ENCODE measurements at regions not wholly inside any gene's neighbourhood (a gene's known extent, or its start where the extent isn't known, plus 50 kb on each side); places are given as distances from the start of the nearest gene placed in this dataset.

GRCh38 chr14:99011385-99011784, 260.6 kb downstream of the BCL11B start (continued):
- TF ChIP-seq ZBTB33 (IDR thresholded peaks at IDR 0.05; ENCODE audit: borderline replicate concordance, low read depth): no peak
- TF ChIP-seq TAF1 (IDR thresholded peaks at IDR 0.05; ENCODE audit: borderline replicate concordance, low read depth, low read length): no peak
- no peak for TF ChIP-seq RCOR1 (IDR thresholded peaks at IDR 0.05; ENCODE audit: low read length)
- no peak for TF ChIP-seq MAX (IDR thresholded peaks at IDR 0.05; ENCODE audit: low read depth)
- TF ChIP-seq USF1 (IDR thresholded peaks at IDR 0.05; ENCODE audit: borderline replicate concordance, low read depth): no peak
- no peak for TF ChIP-seq NRF1 (IDR thresholded peaks at IDR 0.05; ENCODE audit: low read depth, low read length)
- no peak for TF ChIP-seq ELF1 (IDR thresholded peaks at IDR 0.05)
- no peak for TF ChIP-seq TEAD4 (IDR thresholded peaks at IDR 0.05; ENCODE audit: borderline replicate concordance, insufficient read depth)
- TF ChIP-seq IRF3 (IDR thresholded peaks at IDR 0.05; ENCODE audit: low read depth, low read length): no peak

GRCh38 chr14:99012703-99013102, 259.3 kb downstream of the BCL11B start:
- Histone ChIP-seq H3K27ac (ENCODE audit: low read depth in 2 of 2, low read length in 1 of 2) (no peak overlapping the region), H3F3A (replicated peaks; ENCODE audit: insufficient read depth) (no peaks in the 10 kb centered on the region), H3K27me3 (ENCODE audit: insufficient read depth) (peaks cover 61% of the 10 kb centered on the region), H4K20me1 (ENCODE audit: insufficient read depth) (no peaks in the 10 kb centered on the region), H3K36me3 (replicated peaks in 1 of 2; ENCODE audit: control insufficient read depth in 1 of 2, insufficient read depth in 2 of 2, low read length in 1 of 2) (no peaks in the 10 kb centered on the region), H3K79me2 (ENCODE audit: insufficient read depth) (no peaks in the 10 kb centered on the region), H2AFZ (ENCODE audit: low read depth) (no peak overlapping the region), H3K4me3 (ENCODE audit: low read depth in 2 of 2, low read length in 1 of 2) (no peak overlapping the region), H3K9ac (no peak overlapping the region), H3K4me1 (ENCODE audit: control insufficient read depth in 1 of 2, insufficient read depth in 2 of 2, low read depth in 1 of 2, low read length in 1 of 2) (no peaks in the 10 kb centered on the region), H3K9me3 (no peaks in the 10 kb centered on the region), H3K9me2 (no peaks in the 10 kb centered on the region), H3K4me2 (no peak overlapping the region)
- CTCF ChIA-PET: no interaction called here
- DNase-seq: no peak
- TF ChIP-seq USF2 (IDR thresholded peaks at IDR 0.05; ENCODE audit: borderline replicate concordance, low read depth, low read length) (no peak), CHD2 (IDR thresholded peaks at IDR 0.05; ENCODE audit: low read length, partially characterized antibody) (no peak), SIN3A (IDR thresholded peaks at IDR 0.05; ENCODE audit: borderline replicate concordance, low read depth, low read length) (no peak), TAF1 (IDR thresholded peaks at IDR 0.05; ENCODE audit: borderline replicate concordance, low read depth, low read length) (no peak)
- POLR2A ChIA-PET: no interaction called here
- 7% methylated on average over 7 of the region's 12 CpGs for WGBS (ENCODE audit: low lambda C conversion rate)

All from SK-N-SH (cell line).